ENCODE measurements at regions not wholly inside any gene's neighbourhood (a gene's known extent, or its start where the extent isn't known, plus 50 kb on each side); places are given as distances from the start of the nearest gene placed in this dataset.
"Not testable (repeated sequence)": the region's sequence is repeated elsewhere in the genome, so short reads cannot be mapped to it uniquely, and the experiment has no call there.

DNA sequence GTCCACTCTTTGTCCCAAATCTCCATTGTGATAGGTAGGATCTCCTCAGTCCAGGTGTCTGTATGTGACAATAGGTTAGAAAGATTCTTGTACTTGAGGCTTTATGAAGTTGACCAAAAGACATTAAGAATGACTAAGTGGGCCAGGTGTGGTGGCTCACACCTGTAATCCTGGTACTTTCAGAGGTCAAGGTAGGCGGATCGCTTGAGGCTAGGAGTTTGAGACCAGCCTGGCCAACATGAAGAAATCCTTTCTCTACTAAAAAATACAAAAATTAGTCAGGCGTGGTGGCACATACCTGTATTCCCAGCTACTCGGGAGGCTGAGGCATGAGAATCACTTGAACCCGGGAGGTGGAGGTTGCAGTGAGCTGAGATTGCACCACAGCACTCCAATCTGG, 54.9 kb upstream of the PTPRK start:
- not testable (repeated sequence) for TF ChIP-seq POLR2A, EP300 (IDR thresholded peaks at IDR 0.05)
- TF ChIP-seq, protein P1, sequence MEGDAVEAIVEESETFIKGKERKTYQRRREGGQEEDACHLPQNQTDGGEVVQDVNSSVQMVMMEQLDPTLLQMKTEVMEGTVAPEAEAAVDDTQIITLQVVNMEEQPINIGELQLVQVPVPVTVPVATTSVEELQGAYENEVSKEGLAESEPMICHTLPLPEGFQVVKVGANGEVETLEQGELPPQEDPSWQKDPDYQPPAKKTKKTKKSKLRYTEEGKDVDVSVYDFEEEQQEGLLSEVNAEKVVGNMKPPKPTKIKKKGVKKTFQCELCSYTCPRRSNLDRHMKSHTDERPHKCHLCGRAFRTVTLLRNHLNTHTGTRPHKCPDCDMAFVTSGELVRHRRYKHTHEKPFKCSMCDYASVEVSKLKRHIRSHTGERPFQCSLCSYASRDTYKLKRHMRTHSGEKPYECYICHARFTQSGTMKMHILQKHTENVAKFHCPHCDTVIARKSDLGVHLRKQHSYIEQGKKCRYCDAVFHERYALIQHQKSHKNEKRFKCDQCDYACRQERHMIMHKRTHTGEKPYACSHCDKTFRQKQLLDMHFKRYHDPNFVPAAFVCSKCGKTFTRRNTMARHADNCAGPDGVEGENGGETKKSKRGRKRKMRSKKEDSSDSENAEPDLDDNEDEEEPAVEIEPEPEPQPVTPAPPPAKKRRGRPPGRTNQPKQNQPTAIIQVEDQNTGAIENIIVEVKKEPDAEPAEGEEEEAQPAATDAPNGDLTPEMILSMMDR (IDR thresholded peaks at IDR 0.05) = not testable (repeated sequence)
